ENCODE measurements at regions not wholly inside any gene's neighbourhood (a gene's known extent, or its start where the extent isn't known, plus 50 kb on each side); places are given as distances from the start of the nearest gene placed in this dataset.
A peak's percentile ranks its signal among the peaks of the same experiment; 100 is the strongest.

GRCh38 chr15:91695799-91696198, 157.7 kb upstream of the SLCO3A1 start:
- Mint-ChIP-seq H3K4me1 (no peaks in the 10 kb centered on the region), H3K36me3 (no peaks in the 10 kb centered on the region), H3K9me3 (no peaks in the 10 kb centered on the region), H3K4me3 (no peak overlapping the region), H3K27ac (no peak overlapping the region), H3K27me3 (no peaks in the 10 kb centered on the region)

- H3K36me3 Mint-ChIP-seq, result no peaks in the 10 kb centered on the region
- no peaks in the 10 kb centered on the region for H3K9me3 Mint-ChIP-seq
- no peaks in the 10 kb centered on the region for H3K27me3 Mint-ChIP-seq
- H3K4me3 Mint-ChIP-seq, result no peak overlapping the region
- H3K4me1 Mint-ChIP-seq, result no peaks in the 10 kb centered on the region
- H3K27ac Mint-ChIP-seq, result no peak overlapping the region
These were observed 156.5 kb upstream of the SLCO3A1 start for GRCh38 chr15:91696981-91697380.

GRCh38 chr15:91698241-91698640, 155.3 kb upstream of the SLCO3A1 start:
- H3K27ac Mint-ChIP-seq, result no peak overlapping the region
- H3K9me3 Mint-ChIP-seq, result no peaks in the 10 kb centered on the region
- no peaks in the 10 kb centered on the region for H3K36me3 Mint-ChIP-seq
- no peaks in the 10 kb centered on the region for H3K27me3 Mint-ChIP-seq
- H3K4me1 Mint-ChIP-seq, result no peaks in the 10 kb centered on the region
- no peak overlapping the region for H3K4me3 Mint-ChIP-seq

GRCh38 chr15:91699741-91700140, 153.8 kb upstream of the SLCO3A1 start:
- Mint-ChIP-seq H3K4me1 (no peaks in the 10 kb centered on the region), H3K9me3 (no peaks in the 10 kb centered on the region), H3K36me3 (no peaks in the 10 kb centered on the region), H3K4me3 (no peak overlapping the region), H3K27ac (no peak overlapping the region), H3K27me3 (no peaks in the 10 kb centered on the region)

GRCh38 chr15:91703274-91703673, 150.2 kb upstream of the SLCO3A1 start:
- Mint-ChIP-seq H3K27me3 (no peaks in the 10 kb centered on the region), H3K4me3 (no peak overlapping the region), H3K4me1 (peaks cover 19% of the 10 kb centered on the region), H3K27ac (no peak overlapping the region), H3K36me3 (no peaks in the 10 kb centered on the region), H3K9me3 (no peaks in the 10 kb centered on the region)

- Mint-ChIP-seq H3K27ac (no peak overlapping the region), H3K36me3 (no peaks in the 10 kb centered on the region), H3K4me1 (peaks cover 19% of the 10 kb centered on the region), H3K9me3 (no peaks in the 10 kb centered on the region), H3K27me3 (no peaks in the 10 kb centered on the region), H3K4me3 (no peak overlapping the region)
These were observed 149.2 kb upstream of the SLCO3A1 start for GRCh38 chr15:91704343-91704742.

- Mint-ChIP-seq H3K27me3 (no peaks in the 10 kb centered on the region), H3K9me3 (no peaks in the 10 kb centered on the region), H3K4me1 (peaks cover 19% of the 10 kb centered on the region), H3K27ac (peak overlapping the region; percentile 64), H3K4me3 (peak overlapping the region; percentile 39), H3K36me3 (no peaks in the 10 kb centered on the region)
These were observed 147.0 kb upstream of the SLCO3A1 start for GRCh38 chr15:91706322-91707032.

- H3K4me1 Mint-ChIP-seq, result peaks cover 19% of the 10 kb centered on the region
- no peak overlapping the region for H3K4me3 Mint-ChIP-seq
- no peak overlapping the region for H3K27ac Mint-ChIP-seq
- H3K36me3 Mint-ChIP-seq, result no peaks in the 10 kb centered on the region
- H3K9me3 Mint-ChIP-seq, result no peaks in the 10 kb centered on the region
- no peaks in the 10 kb centered on the region for H3K27me3 Mint-ChIP-seq
These were observed 143.3 kb upstream of the SLCO3A1 start for GRCh38 chr15:91710080-91710698.

- Mint-ChIP-seq H3K4me1 (peaks cover 8% of the 10 kb centered on the region), H3K36me3 (no peaks in the 10 kb centered on the region), H3K27me3 (no peaks in the 10 kb centered on the region), H3K9me3 (no peaks in the 10 kb centered on the region), H3K27ac (no peak overlapping the region), H3K4me3 (no peak overlapping the region)
These were observed 142.0 kb upstream of the SLCO3A1 start for GRCh38 chr15:91711384-91712033.

GRCh38 chr15:91712286-91712685, 141.2 kb upstream of the SLCO3A1 start:
- no peaks in the 10 kb centered on the region for H3K4me1 Mint-ChIP-seq
- no peaks in the 10 kb centered on the region for H3K9me3 Mint-ChIP-seq
- H3K27me3 Mint-ChIP-seq, result no peaks in the 10 kb centered on the region
- H3K27ac Mint-ChIP-seq, result no peak overlapping the region
- no peaks in the 10 kb centered on the region for H3K36me3 Mint-ChIP-seq
- H3K4me3 Mint-ChIP-seq, result no peak overlapping the region

GRCh38 chr15:91716536-91716935, 137.0 kb upstream of the SLCO3A1 start:
- H3K9me3 Mint-ChIP-seq, result no peaks in the 10 kb centered on the region
- no peak overlapping the region for H3K4me3 Mint-ChIP-seq
- H3K36me3 Mint-ChIP-seq, result no peaks in the 10 kb centered on the region
- peaks cover 4% of the 10 kb centered on the region for H3K27me3 Mint-ChIP-seq
- H3K4me1 Mint-ChIP-seq, result no peaks in the 10 kb centered on the region
- H3K27ac Mint-ChIP-seq, result no peak overlapping the region

- Mint-ChIP-seq H3K9me3 (no peaks in the 10 kb centered on the region), H3K36me3 (no peaks in the 10 kb centered on the region), H3K4me1 (no peaks in the 10 kb centered on the region), H3K4me3 (no peak overlapping the region), H3K27ac (no peak overlapping the region), H3K27me3 (peaks cover 4% of the 10 kb centered on the region)
These were observed 135.7 kb upstream of the SLCO3A1 start for GRCh38 chr15:91717811-91718210.

- Mint-ChIP-seq H3K4me1 (no peaks in the 10 kb centered on the region), H3K9me3 (no peaks in the 10 kb centered on the region), H3K36me3 (no peaks in the 10 kb centered on the region), H3K4me3 (no peak overlapping the region), H3K27ac (no peak overlapping the region), H3K27me3 (peaks cover 1% of the 10 kb centered on the region)
These were observed 129.5 kb upstream of the SLCO3A1 start for GRCh38 chr15:91723959-91724358.

GRCh38 chr15:91733661-91734060, 119.8 kb upstream of the SLCO3A1 start:
- H3K27ac Mint-ChIP-seq, result no peak overlapping the region
- no peaks in the 10 kb centered on the region for H3K9me3 Mint-ChIP-seq
- no peak overlapping the region for H3K4me3 Mint-ChIP-seq
- H3K27me3 Mint-ChIP-seq, result peaks cover 22% of the 10 kb centered on the region
- no peaks in the 10 kb centered on the region for H3K4me1 Mint-ChIP-seq
- H3K36me3 Mint-ChIP-seq, result no peaks in the 10 kb centered on the region

- Mint-ChIP-seq H3K4me3 (no peak overlapping the region), H3K36me3 (no peaks in the 10 kb centered on the region), H3K4me1 (no peaks in the 10 kb centered on the region), H3K27ac (no peak overlapping the region), H3K27me3 (peaks cover 21% of the 10 kb centered on the region), H3K9me3 (no peaks in the 10 kb centered on the region)
These were observed 116.2 kb upstream of the SLCO3A1 start for GRCh38 chr15:91737151-91737818.

- Mint-ChIP-seq H3K4me3 (no peak overlapping the region), H3K36me3 (no peaks in the 10 kb centered on the region), H3K27me3 (peaks cover 25% of the 10 kb centered on the region), H3K27ac (no peak overlapping the region), H3K4me1 (no peaks in the 10 kb centered on the region), H3K9me3 (no peaks in the 10 kb centered on the region)
These were observed 111.5 kb upstream of the SLCO3A1 start for GRCh38 chr15:91741986-91742385.
